NCI-H2227 treated with DMSO at 0.1 percent for 48 hours (cell line): ENCODE measurements at regions not wholly inside any gene's neighbourhood (a gene's known extent, or its start where the extent isn't known, plus 50 kb on each side); places are given as distances from the start of the nearest gene placed in this dataset.

ENCODE experiments used
- DNase-seq: peaks from one replicate; lab custom pipeline; 2025; lab: John Stamatoyannopoulos, UW

DNA sequence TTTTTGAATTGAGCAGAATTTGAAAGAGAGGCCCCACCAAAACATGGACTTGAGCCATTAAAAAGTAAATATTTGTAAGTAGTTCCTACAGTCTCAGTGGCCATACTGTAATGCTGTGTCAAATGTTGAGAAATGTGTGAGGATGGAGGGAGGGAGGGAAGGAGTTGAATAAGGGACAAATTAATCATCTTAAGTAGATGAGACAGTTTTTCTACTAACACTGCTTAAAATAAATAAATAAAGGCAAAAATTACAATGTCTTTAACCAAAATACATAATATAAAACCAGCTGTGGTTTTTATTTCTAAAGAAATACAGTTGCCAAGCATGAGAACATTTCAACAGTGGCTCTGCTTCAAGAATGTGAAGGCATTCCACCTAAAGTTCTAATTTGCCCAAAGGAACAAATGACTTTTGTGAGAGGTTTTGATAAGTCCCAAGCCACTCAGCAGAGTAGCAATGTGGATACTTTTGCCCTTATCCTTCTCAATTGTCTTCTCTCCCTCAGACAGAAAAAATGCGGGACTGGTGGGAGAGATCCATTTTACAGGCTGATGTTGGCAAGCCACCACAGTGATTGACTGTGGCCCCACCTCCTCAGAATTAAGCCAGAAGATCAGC, 427.0 kb upstream of the RARB start:
- DNase-seq: no peak

DNA sequence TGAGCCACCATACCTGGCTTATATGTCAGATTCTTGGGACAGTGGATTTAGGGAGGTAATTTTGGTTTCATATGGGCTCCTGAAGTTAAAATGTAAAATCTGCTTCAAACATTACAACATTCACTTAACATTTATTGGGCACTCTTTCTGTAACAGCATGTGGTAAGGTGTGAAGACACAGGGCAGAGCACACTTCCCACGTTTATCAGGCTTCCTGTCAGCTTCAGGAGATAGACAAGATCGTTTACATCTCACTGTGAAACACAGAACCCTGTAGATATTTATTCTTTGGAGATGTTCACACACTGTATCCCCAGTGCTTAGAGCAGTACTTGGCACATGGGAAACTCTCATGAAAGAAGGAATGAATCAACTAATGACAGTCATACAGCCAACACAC, 426.0 kb upstream of the RARB start:
- DNase-seq: no peak

DNA sequence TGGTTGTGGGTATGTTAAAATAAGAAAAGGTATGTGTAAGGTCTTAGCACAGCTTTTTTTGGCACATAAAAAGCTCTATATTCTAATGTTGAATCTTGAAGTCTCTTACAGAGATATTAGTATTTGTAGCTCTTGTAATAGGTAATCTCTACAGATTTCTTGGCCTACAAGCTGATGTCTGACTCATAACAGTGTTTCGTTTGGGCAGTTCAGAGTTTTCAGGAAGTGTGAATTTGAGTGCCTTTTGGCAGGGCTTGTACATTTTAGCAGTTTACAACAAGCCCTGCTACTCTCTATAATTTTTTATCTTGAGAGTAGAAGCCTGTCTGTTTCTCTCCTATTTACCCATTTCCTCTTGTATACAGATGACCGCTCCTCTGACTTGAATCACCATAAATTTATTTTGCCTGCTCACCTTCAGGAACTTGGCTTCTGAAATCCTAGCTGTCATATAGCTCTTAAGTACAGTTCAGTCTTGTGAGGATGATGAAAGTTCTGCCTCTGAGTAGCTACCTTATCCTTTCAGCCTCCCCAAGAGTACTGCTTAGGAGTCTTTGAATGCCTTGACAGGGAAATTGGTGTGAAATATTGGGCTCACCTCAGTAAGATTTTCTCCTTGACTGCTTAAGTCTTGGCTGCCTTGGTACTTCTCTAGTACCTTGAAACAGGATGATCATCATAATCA, 419.9 kb upstream of the RARB start:
- DNase-seq: no peak

DNA sequence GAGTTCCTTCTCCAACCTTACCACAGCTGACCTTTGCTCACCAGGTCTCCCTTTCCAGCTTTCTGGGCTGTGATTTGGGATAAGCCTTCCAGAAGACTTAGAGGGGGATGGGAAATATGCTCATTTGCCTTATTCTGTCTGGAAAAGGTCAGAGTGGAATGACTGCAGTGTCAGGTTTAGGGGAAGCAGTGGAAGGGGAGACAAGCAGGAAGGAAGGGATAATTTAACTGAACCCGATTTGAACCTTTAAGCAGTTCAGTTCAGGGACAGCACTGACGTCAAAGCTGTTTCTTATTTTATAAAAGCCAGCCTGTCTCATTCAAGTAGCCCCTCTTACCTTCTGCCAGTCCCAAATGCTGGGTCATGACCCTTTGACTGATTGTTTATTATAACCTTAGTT, 418.4 kb upstream of the RARB start:
- no peak for DNase-seq

DNA sequence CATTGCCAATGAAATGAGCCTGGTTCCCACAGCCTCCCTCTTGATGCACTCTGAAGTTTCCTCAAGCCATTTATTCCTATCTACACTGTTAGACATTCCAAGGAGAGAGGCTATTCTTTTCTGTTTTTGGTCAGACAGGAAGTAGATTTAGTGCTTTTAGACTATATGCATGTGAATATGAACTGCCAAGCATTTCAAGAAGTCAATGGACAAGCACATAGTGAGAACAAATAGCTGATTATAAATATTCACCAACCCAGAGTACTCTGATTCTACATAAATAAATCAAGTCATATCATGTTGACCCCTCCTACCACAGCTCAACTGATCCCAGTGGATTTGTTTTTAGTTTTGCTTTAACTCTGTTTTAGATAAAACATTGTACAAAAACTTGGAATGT, 412.5 kb upstream of the RARB start:
- no peak for DNase-seq

DNA sequence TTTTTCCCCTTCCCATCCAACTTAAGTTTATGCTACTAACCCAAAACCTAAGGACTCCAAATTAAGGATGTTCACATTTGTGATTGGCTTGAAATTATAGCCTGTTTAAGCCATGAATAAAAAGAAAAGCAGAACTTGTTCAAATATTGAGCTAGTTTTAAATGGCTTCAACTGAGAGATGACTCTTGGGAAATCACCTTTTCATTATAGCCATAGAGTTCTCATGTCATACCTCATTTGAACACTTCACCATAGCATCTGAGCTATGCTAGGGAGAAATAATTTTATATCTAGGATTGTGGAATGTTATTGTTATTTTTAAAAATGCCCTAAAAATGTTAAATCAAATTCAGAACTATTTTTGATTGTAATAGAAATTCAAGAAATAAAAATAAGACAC, 409.2 kb upstream of the RARB start:
- DNase-seq: no peak

DNA sequence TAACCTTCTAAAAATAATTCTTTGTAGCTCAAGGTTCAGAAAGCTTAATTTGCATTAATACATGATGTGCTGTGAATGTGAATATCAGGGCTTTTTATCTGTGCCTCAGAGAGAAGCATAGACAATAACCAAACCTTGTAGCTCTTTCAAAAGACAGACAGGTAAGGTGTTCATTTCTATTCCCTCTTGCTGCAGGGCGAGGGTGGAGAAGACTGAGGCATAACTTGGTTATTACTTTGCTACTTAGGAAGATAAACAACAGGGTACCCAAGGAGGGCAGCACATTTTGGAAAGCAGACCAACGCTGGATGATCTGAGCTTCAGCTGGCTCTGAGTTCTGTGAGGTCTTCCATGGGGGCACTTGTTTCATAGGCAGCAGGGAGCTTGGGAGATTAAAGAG, 408.6 kb upstream of the RARB start:
- DNase-seq: no peak

DNA sequence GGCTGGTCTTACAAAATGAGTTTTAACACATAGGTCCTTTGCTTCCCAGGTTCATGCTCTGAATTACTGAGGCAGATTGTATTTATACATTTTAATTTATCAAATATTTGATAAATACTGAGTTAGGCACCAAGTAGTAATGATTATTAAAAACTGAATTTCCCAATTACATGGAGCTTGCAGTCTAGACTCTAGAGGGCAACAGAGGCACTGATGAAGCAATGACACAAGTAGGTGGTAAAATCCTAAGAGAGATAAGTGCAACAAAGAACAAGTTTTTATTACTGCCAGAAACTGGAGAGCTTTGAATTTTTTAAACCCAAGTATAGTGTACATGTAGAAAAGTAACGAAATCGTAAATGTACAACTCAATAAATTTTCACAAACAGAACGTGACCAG, 406.2 kb upstream of the RARB start:
- no peak for DNase-seq

DNA sequence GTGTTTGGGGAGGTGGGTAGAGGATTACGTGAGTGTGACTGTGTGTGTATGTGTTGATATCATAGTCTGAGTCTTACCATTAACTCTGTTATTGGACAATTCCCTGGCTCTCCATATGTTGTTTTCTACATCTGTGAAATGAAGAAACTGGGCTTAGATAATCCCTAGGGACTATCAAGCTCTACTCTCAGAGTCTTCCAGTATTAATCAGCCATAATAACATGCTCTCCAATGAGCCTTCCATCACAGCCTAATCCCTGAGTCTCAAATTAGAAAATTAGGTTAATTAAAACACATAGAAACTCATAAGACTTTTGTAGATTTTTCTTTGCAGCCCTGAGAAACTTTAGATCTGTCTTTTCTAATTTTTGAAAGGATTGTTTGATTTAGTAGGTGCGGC, 404.2 kb upstream of the RARB start:
- no peak for DNase-seq

DNA sequence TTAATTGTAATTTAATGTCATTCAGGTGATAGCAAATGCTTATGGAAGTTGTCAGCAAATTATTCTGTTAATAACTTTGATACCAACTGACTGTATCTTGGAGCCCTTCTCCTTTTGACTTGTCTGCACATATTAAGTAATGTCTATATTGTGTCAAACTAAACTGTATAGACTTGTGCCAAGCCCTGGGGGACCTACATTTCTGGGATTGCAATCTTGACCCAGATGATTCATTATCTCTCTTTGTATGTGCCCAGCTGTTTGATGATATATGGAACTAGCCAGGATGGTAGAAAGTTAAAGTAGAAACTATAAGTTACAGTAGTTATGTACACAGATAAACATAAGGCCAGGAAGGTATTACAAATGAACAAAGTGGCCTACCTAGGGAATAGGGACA, 402.8 kb upstream of the RARB start:
- no peak for DNase-seq

DNA sequence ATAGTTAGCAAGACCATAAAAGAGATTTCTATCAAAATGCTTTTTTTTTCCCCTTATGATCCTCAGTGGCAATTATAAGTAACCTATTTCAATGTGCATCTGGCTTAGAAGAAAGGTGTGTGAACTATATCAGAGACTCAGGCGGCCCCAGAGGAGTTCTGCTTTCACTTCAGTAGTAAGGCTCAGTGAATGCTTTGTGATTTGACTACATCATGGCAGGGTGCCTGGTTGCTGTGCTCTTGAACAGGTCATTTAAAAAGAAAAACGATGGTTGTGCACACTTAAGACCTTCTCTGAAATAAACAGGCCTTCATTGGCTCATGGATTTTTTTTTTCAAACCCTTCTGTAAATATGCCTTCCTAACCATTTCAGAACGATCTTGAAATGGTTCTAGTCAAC, 400.4 kb upstream of the RARB start:
- peak; percentile 37 for DNase-seq

DNA sequence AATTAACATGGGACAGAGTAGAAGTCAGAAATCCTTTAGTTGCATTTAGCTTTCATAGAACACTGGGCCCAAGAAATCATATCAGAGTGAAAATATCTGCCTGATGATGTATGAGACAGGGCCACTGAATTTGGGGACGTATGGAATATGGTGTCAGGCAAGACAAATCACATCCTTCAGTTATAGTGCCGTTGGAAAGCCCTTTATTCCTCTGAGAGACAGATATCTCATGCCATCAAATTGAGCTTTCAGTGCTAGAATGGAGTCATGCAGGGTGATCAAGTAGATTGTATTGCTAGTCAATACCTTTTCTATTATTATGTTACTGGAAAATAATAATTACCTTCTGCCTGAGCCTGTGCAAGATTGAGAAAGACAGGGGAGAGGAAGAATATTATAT, 398.2 kb upstream of the RARB start:
- DNase-seq: peak; percentile 11

DNA sequence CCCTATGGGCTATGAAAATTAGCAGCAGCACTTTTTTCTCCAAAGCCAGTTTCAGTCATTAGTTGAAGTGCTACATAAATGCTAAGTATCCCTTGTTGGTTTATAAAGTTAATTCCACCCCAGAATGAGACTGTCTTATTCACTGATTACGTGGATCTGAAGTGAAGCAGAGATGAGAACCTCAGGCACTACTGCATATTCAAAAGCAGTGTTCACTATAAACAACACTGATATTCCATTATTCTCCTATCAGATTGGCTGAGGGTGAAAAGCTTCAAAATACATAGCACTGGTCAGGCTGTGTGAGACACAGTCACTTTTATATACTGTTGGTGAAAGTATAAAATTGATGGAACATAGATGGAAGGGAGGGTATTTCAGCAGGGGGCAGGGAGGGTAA, 395.7 kb upstream of the RARB start:
- no peak for DNase-seq

DNA sequence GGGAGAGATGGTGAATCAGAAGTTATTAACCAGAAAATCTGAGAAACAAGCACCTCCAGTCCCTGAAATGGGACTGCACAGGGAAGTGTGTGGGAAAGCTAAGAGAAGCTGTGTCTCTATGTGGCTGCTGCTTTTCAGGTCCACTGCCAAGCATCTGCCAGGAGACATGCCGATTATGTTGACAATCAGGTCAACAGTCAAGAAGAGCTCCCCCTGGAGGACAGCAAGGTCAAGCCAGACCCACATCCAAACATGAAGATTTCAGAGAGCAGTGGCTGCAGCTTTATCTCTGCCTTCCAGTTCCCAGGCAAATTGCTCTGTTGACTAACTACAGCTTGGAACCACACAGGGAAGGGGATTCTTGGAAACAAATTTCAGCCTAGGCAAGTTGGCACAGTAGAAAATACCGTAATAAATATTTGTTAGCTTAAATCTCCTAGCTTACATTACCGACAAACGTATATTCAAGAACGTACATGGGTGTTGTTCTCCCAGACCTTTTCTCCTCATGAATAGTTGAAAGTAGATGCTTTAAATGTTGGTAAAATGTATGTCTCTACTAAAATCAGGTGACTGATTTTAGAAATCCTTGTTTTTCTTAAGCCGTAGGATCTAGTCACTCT, 394.5 kb upstream of the RARB start:
- DNase-seq: peak; percentile 5

DNA sequence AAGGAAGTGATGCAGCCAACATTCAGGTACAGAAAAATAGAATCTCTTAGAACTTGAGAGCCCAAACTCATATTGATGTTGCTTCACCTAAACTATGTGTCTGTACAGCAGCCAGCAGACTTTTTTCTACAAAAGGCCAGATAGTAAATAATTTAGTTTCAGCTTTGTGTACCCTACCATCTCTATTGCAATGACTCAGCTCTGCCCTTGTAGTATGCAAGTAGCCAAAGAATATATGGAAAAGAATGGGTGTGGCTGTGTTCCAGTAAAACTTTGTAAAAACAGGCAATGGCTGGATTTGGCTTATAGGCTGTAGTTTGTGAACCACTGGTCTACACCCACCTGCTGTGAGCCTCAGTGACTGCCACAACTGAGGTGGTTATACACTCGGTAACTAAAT, 392.5 kb upstream of the RARB start:
- DNase-seq: no peak

DNA sequence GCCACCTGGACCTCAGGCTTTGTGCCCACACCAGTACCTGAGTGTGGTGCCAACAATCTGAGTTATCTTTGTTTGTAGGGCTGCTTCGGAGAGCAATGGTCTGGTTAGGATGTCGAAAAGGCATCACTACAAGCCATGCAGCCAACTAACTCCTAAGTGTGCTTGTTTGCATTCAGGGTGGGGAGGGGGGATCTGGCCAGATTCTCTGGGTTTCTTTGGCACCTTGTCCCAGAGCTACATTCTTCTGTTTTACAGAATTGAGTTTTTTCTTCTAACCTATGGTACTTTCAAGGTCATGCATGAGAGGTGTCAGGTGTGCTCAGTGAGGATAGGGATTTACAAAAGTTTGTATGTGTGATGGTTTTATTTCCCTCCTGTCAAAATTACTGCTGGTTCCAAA, 391.4 kb upstream of the RARB start:
- DNase-seq: no peak

DNA sequence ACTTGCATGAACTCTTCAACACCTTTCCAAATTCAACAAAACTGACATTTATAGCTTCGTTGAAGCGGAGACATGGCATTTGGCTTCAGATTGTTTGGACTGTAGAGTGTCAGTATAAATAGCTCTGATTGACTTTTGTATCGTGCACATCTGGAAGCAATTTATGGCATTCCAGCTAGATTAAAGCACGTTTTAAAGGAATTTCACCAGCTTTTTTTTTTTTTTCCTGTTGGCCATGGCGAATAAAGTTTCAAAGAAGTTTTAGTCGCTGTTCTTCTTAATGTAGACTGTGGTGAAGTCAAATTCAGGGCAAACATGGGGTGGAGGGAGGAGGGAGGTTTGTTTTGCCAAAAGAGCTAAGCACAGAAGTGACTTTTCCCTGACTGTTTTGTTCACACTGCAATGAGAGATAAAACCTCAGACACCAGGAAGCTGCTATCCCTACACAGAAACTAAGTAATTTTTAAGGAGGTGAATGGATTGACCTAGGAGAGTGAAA, 391.0 kb upstream of the RARB start:
- no peak for DNase-seq

DNA sequence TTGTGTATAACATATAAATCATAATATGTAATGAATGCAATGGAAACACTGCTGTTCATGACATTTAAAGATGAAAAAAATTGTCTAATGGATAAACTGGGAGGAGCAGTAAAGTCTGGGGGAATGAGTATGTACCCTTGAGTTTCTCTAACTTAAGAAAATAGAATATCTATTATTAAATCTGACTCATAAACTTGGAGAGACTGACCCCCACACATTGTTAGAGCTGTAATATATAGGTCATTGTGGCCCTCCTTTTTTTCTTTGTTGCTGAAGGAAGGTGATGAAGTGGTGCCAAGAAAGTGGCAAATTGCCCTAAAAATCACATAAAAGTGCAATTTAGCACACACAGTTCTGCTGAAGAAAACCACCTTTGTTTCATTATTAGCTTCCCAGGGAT, 389.8 kb upstream of the RARB start:
- peak; percentile 23 for DNase-seq

DNA sequence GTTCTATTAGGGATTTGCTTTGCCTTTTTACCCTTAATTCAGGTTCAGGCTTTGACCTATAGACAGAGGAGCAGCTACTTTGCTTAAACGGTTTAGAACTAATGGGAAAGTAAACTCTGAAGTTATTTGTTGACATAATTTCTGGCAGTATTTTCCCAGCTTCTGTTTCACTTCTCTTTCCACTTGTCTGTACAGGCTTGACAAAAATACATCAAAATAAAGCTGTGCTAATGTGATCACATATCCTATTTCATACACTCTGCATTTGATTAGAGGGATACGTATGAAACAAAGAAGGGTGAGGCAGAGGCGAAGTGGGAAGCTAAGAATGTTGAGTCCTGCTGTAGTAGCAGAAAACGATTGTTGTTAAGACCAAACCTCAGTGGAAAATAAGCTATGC, 389.1 kb upstream of the RARB start:
- no peak for DNase-seq

DNA sequence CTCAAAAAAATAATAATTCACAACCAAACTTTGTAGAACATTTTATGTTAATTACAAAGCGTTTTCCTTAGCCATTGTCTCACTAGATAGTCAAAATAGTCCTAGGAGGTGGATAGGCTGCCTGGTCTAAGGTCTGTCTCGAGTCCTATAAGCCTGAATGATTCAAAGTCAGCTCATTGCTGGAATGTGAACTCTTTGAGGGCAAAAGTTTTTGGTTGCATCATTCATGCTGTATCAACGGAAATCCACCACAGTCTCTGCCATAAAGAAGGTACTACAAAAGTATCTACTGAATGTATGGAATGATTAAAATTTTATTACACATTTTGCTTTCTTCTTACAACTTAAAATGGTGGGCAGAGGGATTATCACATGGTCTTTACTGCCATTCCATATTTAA, 387.3 kb upstream of the RARB start:
- no peak for DNase-seq

DNA sequence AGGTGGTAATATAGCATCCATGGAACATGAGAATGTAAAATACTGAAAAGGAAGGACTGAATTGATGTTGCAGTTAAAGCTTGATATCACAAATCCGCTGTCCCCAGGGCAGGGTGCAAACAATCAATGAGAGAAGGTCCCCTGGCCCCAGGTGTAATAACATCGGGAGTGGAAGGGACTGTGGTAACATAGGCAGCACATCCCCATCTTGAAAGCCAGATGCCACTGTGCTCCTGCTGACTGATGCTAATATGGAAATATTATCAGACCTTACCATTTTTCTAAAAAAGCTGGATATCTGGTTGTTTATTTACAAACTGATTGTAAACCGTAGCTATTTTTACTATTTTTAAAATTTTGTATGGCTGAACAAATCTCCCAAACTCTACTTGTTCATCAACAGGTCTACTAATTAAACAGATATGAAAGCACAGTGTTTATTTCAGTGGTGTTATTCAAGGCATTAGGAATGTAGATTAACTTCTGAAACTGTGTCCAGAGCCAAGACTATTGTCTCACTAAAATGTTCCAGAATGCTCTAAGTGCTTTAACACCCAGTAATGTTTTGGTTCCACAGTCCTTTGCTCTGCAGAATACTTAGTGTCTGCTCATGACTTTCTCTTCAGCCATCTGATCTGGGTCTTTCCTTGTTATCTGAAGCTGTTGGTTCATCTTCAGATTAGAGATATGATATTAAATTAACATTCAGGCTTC, 386.0 kb upstream of the RARB start:
- no peak for DNase-seq

DNA sequence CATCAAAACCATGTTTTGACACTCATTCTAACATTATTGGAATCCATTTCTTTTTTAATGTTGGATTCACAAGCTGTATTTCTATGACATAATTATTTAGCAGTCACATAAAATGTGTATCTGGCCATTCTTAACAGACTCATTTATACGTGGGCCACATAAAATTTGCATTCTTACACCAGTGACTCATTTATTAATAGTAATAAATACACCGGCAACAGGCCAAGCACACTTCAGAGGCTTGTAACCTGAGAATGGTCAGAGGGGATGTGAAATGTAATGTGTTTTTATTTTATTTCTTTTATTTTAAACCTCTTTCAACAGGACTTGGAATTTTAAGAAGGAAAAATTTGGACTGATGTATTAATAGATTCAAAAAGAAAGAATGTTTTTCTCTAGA, 384.9 kb upstream of the RARB start:
- DNase-seq: no peak

DNA sequence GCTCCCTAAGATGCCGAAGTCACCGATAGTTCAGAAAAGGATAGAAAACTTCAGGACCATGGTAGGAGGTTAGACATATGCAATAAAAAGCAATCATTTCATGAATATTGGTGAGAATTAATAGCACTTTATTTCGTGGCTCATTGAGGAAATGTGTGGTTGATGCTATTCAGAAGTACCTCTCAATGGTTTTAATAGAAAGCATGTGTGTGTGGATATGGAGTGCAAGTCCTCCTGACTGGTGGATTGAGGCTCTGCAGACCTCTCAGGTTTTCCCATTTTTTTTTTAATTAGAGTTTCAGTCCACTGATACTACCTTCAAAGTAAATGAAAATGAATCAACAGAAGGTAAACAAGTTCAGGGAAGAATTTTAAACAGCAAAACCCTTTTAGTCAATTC, 384.3 kb upstream of the RARB start:
- no peak for DNase-seq
